Bone marrow (tissue), 2 donors: ENCODE measurements at regions not wholly inside any gene's neighbourhood (a gene's known extent, or its start where the extent isn't known, plus 50 kb on each side); places are given as distances from the start of the nearest gene placed in this dataset.
A peak's percentile ranks its signal among the peaks of the same experiment; 100 is the strongest.

Experiments used
- DNase-seq, 2 donors: peaks; one replicate each; lab custom pipeline; 2025; lab: John Stamatoyannopoulos, UW

- DNase-seq = no peak
Observed at GRCh38 chr4:32562010-32562409, 1841.8 kb downstream of the PCDH7 start.

- no peak for DNase-seq
Observed at GRCh38 chr4:32564626-32565025, 1844.5 kb downstream of the PCDH7 start.

DNA sequence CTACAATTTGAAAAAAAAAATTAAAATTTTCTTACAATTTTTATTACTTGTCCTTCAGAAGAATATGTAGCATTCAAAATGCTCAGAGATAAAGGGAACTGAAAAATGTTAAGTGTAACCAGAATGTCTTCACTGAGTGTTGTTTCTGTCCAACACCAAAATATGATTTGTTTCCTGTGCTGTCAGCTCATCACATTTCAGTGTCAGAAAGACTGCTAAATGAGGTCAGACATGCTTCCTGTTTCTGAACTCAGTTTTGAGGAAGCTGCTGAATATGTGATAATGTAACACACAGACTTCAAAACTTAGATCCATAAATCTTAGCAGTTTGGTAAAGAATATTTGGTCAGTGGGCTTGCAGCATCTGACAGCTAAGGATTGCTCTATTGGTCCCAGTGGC, 1849.7 kb downstream of the PCDH7 start:
- DNase-seq = peak in 1 of 2 donors; percentile 79

DNA sequence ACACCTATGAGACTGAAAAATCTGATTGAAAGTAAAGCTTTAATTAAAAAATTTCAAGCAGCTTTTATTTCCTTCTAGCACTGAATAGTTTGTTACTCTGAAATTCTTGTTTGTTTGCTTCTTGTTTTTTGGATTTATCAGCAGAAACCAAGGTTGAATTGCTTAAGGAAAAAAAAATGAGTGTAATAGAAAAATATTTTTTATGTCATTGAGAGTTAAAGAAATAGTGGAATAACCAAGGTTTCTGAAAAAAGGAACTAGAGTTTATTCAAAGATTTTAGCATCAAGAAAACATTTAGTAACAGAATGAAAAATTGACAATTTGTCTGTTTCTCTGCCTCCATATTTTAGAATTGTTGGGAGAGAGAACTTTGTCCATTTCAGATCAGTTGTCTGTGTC, 1852.2 kb downstream of the PCDH7 start:
- no peak for DNase-seq

DNA sequence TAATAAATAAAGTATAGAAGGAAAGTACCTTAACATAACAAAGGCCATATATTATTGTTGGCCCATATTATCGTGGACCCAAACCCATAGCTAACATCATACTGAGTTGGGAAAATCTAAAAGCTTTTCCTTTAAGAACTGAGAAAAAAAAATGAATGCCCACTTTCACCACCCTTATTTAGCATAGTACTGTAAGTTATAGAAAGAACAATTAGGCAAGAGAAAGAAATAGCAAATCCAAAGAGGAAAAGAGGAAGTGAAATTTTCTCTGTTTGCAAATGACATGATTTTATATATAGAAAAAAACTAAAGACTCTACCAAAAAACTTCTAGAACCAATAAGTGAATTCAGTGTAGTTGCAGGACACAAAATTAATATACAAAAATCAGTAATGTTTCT, 1854.6 kb downstream of the PCDH7 start:
- peak in 1 of 2 donors; percentile 8 for DNase-seq

DNA sequence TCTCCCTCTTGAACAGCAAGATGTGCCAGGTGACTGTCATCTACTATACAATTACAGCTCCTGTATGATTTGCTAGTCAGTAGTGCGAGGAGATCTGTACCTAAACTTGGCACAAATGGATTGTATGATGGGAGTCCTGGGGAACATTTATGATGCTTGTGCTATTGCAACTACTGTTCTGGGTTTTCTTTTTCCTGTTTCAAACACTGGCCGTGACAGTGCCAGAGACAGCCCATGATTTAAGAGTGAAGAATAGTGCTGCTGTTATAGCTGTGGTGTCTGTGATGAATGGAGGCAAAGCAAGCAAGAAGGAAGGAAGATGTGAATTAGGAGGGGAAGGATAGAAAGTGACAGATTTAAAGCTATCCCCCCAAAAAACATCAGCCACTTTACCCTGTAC, 1868.9 kb downstream of the PCDH7 start:
- DNase-seq = no peak

- DNase-seq = no peak
Observed at GRCh38 chr4:32589853-32590252, 1869.7 kb downstream of the PCDH7 start.

DNA sequence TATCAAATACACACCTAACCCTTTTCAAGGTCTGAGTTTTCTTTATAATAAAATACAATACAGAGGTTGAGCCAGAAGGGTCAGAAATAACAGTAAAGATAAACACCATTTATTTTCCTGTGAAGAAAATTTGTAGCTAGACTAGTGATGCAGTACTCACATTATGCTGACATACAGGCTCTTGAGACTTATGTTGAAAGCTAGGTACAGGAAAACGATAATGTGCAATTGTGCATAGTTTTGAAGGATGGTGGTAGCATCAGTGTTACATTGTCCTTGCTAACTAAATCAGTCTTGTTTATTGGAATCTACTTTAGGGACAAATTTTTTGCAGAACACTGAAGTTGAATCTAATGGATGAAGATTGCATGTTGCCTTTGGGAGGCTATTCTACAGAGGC, 1877.2 kb downstream of the PCDH7 start:
- no peak for DNase-seq

DNA sequence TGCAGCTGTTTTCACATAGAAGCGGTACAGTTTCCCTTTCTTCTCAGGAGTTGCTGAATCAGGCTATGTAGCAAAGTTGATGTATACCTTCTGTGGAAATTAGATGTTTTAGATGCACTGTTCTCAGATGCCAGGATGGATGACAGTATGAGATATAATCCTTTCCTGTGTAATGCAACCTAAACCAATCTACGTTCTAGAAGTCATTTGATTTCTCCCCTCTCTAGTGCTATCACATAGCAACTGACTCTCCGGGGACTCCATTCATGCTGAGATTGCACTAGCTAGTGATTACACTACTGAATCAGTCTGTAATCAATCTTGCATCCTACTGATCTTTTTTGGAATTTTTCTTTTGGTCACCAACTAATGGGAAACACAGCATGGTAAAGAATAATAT, 1881.7 kb downstream of the PCDH7 start:
- DNase-seq = no peak

DNA sequence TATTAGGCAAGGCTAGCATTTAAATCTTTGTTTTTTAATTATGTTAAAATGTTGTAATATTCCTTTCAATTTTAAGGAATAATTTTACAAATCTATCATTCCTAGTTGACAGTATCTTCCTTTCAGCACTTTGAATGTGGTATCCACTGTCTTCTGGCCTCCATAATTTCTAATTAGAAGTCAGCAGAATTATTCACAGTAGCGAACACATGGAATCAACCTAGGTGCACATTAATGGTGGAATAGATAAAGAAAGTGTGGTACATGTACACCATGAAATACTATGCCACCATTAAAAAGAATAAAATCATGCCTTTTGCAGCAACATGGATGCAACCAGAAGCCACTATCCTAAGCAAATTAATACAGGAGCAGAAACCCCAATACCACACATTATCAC, 1887.8 kb downstream of the PCDH7 start:
- DNase-seq = no peak

- DNase-seq = no peak
Observed at GRCh38 chr4:32624943-32625603, 1904.9 kb downstream of the PCDH7 start.

GRCh38 chr4:32625687-32626337, 1905.6 kb downstream of the PCDH7 start:
- DNase-seq = no peak

DNA sequence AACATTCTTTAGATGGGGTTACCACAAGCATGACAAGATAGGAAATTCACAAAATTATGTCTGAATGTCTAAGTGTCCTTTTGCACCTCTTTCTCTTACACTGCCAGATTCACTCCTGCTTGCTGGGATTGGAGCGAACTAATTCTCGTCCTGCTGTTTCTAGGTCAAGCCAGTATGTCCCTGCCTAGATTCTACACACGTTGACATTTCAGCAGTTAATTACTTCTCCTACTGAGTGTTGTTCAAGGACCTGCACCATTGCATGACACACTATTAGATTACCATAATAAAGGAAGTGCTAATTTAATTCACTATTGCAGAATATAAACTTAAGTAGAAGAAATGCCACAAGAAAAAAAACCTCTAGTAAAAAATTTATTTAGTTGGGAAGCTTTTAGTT, 1911.7 kb downstream of the PCDH7 start:
- DNase-seq = no peak

DNA sequence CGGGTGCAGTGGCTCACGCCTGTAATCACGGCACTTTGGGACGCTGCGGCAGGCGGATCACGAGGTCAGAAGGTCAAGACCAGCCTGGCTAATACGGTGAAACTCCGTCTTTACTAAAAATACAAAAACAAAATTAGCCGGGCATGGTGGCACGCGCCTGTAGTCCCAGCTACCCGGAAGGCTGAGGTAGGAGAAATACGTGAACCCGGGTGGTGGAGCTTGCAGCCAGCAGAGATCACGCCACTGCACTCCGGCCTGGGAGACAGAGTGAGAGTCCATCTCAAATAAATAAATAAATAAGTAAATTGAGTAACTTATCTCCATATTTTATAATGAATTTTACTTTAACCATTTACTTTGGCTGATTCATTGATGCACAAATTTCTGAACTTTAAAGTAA, 1913.3 kb downstream of the PCDH7 start:
- DNase-seq = no peak

- DNase-seq = no peak
Observed at GRCh38 chr4:32645653-32646052, 1925.5 kb downstream of the PCDH7 start.

GRCh38 chr4:32658019-32658418, 1937.8 kb downstream of the PCDH7 start:
- DNase-seq = no peak

GRCh38 chr4:32661229-32661628, 1941.1 kb downstream of the PCDH7 start:
- DNase-seq = no peak

GRCh38 chr4:32662803-32663202, 1942.6 kb downstream of the PCDH7 start:
- DNase-seq = no peak

DNA sequence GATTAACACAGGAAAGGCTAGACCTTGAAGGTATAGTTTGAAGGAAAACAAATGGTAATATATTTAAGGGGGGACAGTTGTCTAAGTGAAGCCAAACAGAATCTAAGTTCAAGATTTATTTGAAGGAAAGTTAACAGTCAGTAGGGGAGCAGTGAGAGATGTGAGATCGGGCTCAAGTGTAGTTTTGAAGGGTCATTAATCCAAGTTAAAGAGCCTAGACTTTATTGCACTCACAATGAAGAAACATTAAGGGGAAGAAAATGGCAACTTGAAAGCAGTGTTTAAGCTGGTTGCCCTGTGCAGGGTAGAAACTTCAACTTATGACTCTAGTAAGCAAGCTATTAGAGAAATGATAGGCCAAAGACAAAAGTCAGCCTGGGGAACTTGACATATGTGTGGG, 1952.2 kb downstream of the PCDH7 start:
- DNase-seq = no peak

DNA sequence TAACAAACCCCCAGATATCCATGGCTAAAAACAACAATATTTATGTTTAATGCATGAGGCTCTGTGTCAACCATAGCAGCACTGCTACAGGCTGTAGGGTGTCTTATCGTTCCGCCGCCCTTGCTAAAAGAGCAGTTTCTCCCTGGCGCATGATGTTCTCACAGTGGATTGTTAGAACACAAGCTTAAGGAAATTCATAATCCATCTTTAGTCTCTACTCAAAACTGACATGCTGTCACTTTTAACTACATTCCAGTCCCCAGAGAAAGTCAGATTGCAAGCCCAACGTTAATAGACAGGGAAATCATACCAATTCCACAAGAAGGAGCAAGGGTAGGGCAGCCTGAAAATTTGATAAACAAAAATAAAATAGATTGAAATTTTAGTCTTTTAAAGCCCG, 1960.8 kb downstream of the PCDH7 start:
- no peak for DNase-seq

DNA sequence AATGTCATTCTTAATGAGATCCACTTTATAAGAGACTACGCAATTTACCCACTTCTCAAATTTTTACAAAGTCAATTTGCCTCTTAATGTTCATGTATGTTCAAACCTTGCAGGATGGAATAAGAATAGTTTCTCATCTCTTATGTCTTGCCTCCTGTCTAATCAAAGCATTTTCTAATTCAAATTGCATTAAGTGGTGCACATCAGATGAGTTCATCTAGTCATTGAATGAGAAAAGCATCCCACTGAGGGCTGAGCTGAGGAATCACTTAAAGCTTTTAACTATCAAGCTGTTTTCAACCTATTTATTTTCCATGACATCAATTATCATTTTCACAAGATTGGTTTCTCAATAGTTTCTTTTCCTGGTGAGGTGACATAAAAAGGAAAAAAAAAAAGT, 1964.0 kb downstream of the PCDH7 start:
- no peak for DNase-seq

DNA sequence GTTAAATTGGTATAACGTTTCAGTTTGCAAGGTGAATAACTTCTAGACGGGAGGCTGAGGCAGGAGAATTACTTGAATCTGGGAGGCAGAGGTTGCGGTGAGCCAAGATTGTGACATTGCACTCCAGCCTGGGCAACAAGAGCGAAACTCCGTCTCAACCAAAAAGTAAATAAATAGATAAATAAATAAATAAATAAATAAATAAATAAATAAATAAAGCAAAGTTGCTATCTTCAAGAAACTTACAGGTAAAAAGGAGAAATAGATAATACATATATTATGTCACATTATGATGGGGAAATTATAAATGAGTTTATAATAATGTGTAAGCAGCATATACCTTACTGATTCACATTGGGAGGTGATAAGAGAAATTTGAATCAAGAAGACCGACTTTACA, 1966.0 kb downstream of the PCDH7 start:
- no peak for DNase-seq

- no peak for DNase-seq
Observed at GRCh38 chr4:32689518-32689917, 1969.3 kb downstream of the PCDH7 start.

DNA sequence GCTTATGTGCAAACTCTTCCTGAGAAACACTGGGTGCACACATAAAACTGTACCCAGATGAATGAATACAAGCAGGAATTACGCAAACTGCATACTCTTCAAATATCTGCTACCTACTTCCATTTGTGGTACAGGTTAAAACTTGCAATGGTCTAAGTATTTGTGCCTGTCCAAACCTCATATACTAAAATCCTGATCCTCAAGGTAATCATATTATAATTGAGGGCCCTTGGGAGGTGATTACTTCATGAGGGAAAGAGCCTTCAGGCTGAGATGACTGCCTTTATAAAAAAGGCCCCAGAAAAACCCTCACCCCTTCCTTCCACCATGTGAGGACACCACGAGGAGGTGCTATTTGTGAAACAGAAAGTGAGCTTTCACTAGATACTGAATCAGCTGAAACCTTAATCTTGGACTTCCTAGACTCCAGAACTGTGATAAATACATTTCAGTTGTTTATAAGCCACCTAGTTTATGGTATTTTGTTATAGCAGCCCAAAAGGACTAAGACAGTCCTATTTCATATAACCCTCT, 1977.2 kb downstream of the PCDH7 start:
- no peak for DNase-seq
